ENCODE measurements at regions not wholly inside any gene's neighbourhood (a gene's known extent, or its start where the extent isn't known, plus 50 kb on each side); places are given as distances from the start of the nearest gene placed in this dataset.

DNA sequence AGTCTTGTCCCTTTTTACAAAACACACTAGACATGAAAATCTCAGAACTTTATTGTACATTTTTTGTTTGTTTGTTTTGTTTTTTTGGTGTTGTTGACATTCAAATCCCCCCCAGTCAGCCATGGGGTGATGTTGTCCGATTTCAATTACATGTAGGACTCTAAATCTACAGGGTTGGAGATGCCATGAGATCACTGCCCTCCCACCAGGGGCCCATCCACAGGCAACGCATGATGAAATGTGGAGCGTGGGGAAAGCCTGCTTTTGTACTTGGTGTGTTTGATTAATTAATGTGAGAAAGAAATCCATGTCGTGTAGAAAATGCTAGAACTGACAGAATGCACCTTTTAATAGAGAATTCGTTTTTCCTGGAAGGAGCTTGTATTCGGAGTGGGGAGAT is 93.2 kb downstream of the ZNF22 start:
- TF ChIP-seq, protein P1, sequence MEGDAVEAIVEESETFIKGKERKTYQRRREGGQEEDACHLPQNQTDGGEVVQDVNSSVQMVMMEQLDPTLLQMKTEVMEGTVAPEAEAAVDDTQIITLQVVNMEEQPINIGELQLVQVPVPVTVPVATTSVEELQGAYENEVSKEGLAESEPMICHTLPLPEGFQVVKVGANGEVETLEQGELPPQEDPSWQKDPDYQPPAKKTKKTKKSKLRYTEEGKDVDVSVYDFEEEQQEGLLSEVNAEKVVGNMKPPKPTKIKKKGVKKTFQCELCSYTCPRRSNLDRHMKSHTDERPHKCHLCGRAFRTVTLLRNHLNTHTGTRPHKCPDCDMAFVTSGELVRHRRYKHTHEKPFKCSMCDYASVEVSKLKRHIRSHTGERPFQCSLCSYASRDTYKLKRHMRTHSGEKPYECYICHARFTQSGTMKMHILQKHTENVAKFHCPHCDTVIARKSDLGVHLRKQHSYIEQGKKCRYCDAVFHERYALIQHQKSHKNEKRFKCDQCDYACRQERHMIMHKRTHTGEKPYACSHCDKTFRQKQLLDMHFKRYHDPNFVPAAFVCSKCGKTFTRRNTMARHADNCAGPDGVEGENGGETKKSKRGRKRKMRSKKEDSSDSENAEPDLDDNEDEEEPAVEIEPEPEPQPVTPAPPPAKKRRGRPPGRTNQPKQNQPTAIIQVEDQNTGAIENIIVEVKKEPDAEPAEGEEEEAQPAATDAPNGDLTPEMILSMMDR (IDR thresholded peaks at IDR 0.05): no peak
- TF ChIP-seq POLR2A (IDR thresholded peaks at IDR 0.05) (no peak), POLR2AphosphoS5 (IDR thresholded peaks at IDR 0.05) (no peak)
